ENCODE measurements at regions not wholly inside any gene's neighbourhood (a gene's known extent, or its start where the extent isn't known, plus 50 kb on each side); places are given as distances from the start of the nearest gene placed in this dataset.
A peak's percentile ranks its signal among the peaks of the same experiment; 100 is the strongest.

- TF ChIP-seq CTCF (IDR thresholded peaks at IDR 0.05; ENCODE audit: extremely low read depth, insufficient read depth, missing control alignments) = no peak
- in situ Hi-C loops (cut with MboI; ENCODE audit: low pct_unique_long_range_greater_than_20kb, low sequenced_read_pairs, unreplicated experiment) = no loop called here
- DNase-seq (ENCODE audit: low spot score) = no peak
Observed at GRCh38 chr7:142364551-142364950, 106.7 kb upstream of the PRSS58 start.

GRCh38 chr7:142362349-142362748, 104.5 kb upstream of the PRSS58 start:
- in situ Hi-C loops (cut with MboI; ENCODE audit: low pct_unique_long_range_greater_than_20kb, low sequenced_read_pairs, unreplicated experiment) = no loop called here
- TF ChIP-seq CTCF (IDR thresholded peaks at IDR 0.05; ENCODE audit: extremely low read depth, insufficient read depth, missing control alignments) = no peak
- no peak for DNase-seq (ENCODE audit: low spot score)

- TF ChIP-seq CTCF (IDR thresholded peaks at IDR 0.05; ENCODE audit: extremely low read depth, insufficient read depth, missing control alignments) = no peak
- in situ Hi-C loops (cut with MboI; ENCODE audit: low pct_unique_long_range_greater_than_20kb, low sequenced_read_pairs, unreplicated experiment) = loop anchor here (10.0 kb wide), 1 partner anchor 55 kb away; no protein-coding TSS in a partner anchor
Observed at GRCh38 chr7:142359694-142360279, 101.9 kb upstream of the PRSS58 start.

GRCh38 chr7:142357953-142358520, 100.2 kb upstream of the PRSS58 start:
- peak; percentile 49 for DNase-seq (ENCODE audit: low spot score)
- in situ Hi-C loops (cut with MboI; ENCODE audit: low pct_unique_long_range_greater_than_20kb, low sequenced_read_pairs, unreplicated experiment) = loop anchor here (10.0 kb wide), 1 partner anchor 53 kb away; no protein-coding TSS in a partner anchor

More at GRCh38 chr7:142359694-142360279, 101.9 kb upstream of the PRSS58 start:
- no peak for DNase-seq (ENCODE audit: low spot score)

GRCh38 chr7:142356166-142356565, 98.3 kb upstream of the PRSS58 start:
- no peak for TF ChIP-seq CTCF (IDR thresholded peaks at IDR 0.05; ENCODE audit: extremely low read depth, insufficient read depth, missing control alignments)
- in situ Hi-C loops (cut with MboI; ENCODE audit: low pct_unique_long_range_greater_than_20kb, low sequenced_read_pairs, unreplicated experiment) = loop anchor here (10.0 kb wide), 1 partner anchor 51 kb away; no protein-coding TSS in a partner anchor
- DNase-seq (ENCODE audit: low spot score) = no peak

More at GRCh38 chr7:142357953-142358520, 100.2 kb upstream of the PRSS58 start:
- peak; percentile 81 for TF ChIP-seq CTCF (IDR thresholded peaks at IDR 0.05; ENCODE audit: extremely low read depth, insufficient read depth, missing control alignments)

GRCh38 chr7:142355328-142355727, 97.5 kb upstream of the PRSS58 start:
- TF ChIP-seq CTCF (IDR thresholded peaks at IDR 0.05; ENCODE audit: extremely low read depth, insufficient read depth, missing control alignments) = no peak
- in situ Hi-C loops (cut with MboI; ENCODE audit: low pct_unique_long_range_greater_than_20kb, low sequenced_read_pairs, unreplicated experiment) = loop anchor here (10.0 kb wide), 1 partner anchor 51 kb away; no protein-coding TSS in a partner anchor
- DNase-seq (ENCODE audit: low spot score) = no peak
